ENCODE measurements at regions not wholly inside any gene's neighbourhood (a gene's known extent, or its start where the extent isn't known, plus 50 kb on each side); places are given as distances from the start of the nearest gene placed in this dataset.

DNA sequence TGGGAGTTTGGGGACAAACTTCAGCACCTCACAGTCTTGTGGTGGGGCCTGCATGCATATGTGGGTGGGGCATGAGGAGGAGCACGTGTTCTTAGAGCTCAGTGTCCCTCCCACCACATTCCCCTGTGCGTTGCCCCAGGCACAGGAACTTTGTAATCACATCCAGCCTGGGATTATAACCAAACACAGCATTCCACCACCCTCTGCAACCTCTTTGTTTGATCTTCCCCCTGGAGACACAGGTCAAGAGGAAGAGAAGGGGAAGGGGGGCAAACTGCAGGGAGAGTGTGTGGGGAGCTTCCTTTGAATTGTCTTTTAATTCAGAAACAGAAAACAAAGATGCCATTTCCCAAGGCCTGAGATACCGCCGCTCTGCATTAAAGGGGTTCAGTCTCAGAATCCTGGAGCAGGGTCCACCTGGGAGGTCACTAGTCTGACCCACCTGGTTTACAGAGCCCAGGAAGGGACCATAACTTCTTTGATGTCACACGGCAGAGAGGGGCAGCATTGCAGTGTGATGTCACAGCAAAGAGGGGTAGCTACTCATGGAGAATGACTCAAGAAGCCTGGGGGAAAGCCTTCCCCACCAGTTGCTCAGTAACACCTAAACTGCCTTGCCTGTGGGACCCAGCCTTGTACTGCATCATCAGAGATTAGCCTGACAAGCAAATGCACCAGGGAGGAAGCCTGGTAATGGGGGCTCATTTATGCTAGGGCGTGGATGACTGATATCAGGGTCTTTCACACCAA lies 106.3 kb upstream of the RNU6-1 start:
- Histone ChIP-seq H2BK5ac (ENCODE audit: insufficient read length, low read length) (no peak overlapping the region), H3T11ph (ENCODE audit: low read length) (no peak overlapping the region), H3K79me1 (ENCODE audit: insufficient read depth, low read depth, low read length, poor library complexity, severe bottlenecking) (no peaks in the 10 kb centered on the region), H4K20me1 (ENCODE audit: control insufficient read depth, insufficient read depth, insufficient read length) (no peaks in the 10 kb centered on the region), H4K5ac (ENCODE audit: insufficient read length, low read depth, low read length) (no peak overlapping the region), H3K14ac (ENCODE audit: insufficient read depth, low read length) (no peak overlapping the region), H2BK12ac (ENCODE audit: insufficient read length, low read depth, low read length) (no peak overlapping the region), H3K56ac (ENCODE audit: insufficient read length, low read depth, low read length) (no peak overlapping the region), H3K27me3 (ENCODE audit: insufficient read depth, low read length) (no peaks in the 10 kb centered on the region), H3K4ac (ENCODE audit: low read depth, low read length) (no peak overlapping the region), H2AK5ac (ENCODE audit: insufficient read length, low read length) (no peak overlapping the region), H3K18ac (ENCODE audit: insufficient read length, low read depth, low read length) (peak overlapping the region; percentile 1), H3K27ac (ENCODE audit: insufficient read length, low read depth, low read length) (no peak overlapping the region), H2BK20ac (ENCODE audit: low read depth, low read length, poor library complexity, severe bottlenecking) (no peak overlapping the region), H3K23ac (ENCODE audit: insufficient read length, low read depth, low read length) (no peak overlapping the region), H3K79me2 (ENCODE audit: insufficient read depth, low read length) (no peaks in the 10 kb centered on the region), H4K8ac (replicated peaks; ENCODE audit: insufficient read length, low read depth, low read length) (no peak overlapping the region), H3K23me2 (ENCODE audit: insufficient read length, low read depth, low read length, poor library complexity, severe bottlenecking) (no peaks in the 10 kb centered on the region), H2BK120ac (ENCODE audit: low read depth, low read length, poor library complexity, severe bottlenecking) (no peak overlapping the region), H3K4me2 (ENCODE audit: insufficient read depth, insufficient read length, low read length) (no peak overlapping the region), H3K4me1 (ENCODE audit: insufficient read depth, low read length) (no peaks in the 10 kb centered on the region), H2AFZ (ENCODE audit: low read length) (no peak overlapping the region), H3K9ac (ENCODE audit: extremely low read depth, insufficient read length, low read length) (no peak overlapping the region), H3K9me3 (ENCODE audit: control insufficient read depth, low read depth, low read length) (no peaks in the 10 kb centered on the region), H2BK15ac (ENCODE audit: low read depth, low read length) (no peak overlapping the region), H4K91ac (ENCODE audit: insufficient read length, low read depth, low read length) (no peak overlapping the region)
- Mint-ChIP-seq H3K9me3 (peaks cover 3 to 5% of the 10 kb centered on the region in 2 experiments; a peak in 2 of 5 replicates), H3K27ac (peak overlapping the region; percentile 82 to 92 (median 89); a peak in 6 of 7 replicates), H3K4me1 (peaks cover 27 to 29% of the 10 kb centered on the region in 2 experiments), H3K4me3 (no peak overlapping the region), H3K36me3 (ENCODE audit: insufficient read depth in 1 of 3, low read depth in 3 of 3) (no peaks in the 10 kb centered on the region; a peak in 1 of 7 replicates), H3K27me3 (ENCODE audit: low read depth) (peaks cover 2% of the 10 kb centered on the region)
- no CpG with 5 or more reads among the region's 6 CpGs for WGBS (ENCODE audit: extremely low coverage, insufficient read length, low lambda C conversion rate)
- TF ChIP-seq, protein P1, sequence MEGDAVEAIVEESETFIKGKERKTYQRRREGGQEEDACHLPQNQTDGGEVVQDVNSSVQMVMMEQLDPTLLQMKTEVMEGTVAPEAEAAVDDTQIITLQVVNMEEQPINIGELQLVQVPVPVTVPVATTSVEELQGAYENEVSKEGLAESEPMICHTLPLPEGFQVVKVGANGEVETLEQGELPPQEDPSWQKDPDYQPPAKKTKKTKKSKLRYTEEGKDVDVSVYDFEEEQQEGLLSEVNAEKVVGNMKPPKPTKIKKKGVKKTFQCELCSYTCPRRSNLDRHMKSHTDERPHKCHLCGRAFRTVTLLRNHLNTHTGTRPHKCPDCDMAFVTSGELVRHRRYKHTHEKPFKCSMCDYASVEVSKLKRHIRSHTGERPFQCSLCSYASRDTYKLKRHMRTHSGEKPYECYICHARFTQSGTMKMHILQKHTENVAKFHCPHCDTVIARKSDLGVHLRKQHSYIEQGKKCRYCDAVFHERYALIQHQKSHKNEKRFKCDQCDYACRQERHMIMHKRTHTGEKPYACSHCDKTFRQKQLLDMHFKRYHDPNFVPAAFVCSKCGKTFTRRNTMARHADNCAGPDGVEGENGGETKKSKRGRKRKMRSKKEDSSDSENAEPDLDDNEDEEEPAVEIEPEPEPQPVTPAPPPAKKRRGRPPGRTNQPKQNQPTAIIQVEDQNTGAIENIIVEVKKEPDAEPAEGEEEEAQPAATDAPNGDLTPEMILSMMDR (conservative IDR thresholded peaks at IDR 0.05), result no peak
- peak; percentile 91 for DNase-seq
